ENCODE measurements at regions not wholly inside any gene's neighbourhood (a gene's known extent, or its start where the extent isn't known, plus 50 kb on each side); places are given as distances from the start of the nearest gene placed in this dataset.
"Not testable (repeated sequence)": the region's sequence is repeated elsewhere in the genome, so short reads cannot be mapped to it uniquely, and the experiment has no call there.

DNA sequence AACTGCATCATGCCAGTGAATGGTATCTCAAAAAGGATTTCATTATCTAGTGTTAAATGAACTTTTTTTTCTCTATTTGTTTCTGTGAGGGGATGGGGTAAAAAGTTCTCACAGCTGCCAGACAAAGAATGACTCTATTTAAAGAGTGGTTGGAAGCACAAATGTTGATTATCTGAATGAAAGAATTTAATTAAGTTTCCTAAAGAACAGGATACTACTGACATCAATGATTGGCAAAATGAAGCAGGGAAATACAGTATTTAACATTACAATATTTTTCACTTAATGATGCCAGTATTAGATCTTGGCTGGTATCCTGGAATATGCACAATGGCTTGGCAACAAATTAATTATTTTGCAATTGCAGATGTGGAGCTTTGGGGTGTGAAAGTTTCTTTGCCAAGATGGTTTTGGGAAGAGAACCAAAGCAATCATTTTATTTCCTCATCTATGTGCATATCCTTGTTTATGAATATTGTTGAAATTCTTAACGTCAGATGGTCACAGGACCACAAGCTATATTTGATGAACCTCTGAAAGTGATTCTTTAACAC, 336.8 kb downstream of the ARL4A start:
- Histone ChIP-seq H3K4me3 (ENCODE audit: control extremely low read depth in 1 of 5, extremely low read depth in 1 of 5, insufficient read depth in 1 of 5, low read depth in 2 of 5, low read length in 4 of 5) (no peak overlapping the region), H2AFZ (ENCODE audit: insufficient read depth, low read depth, low read length, poor library complexity, severe bottlenecking) (no peak overlapping the region), H3K27ac (ENCODE audit: low read length in 2 of 2) (no peak overlapping the region), H3K9me3 (ENCODE audit: control extremely low read depth in 1 of 3, control insufficient read depth in 2 of 3, insufficient read depth in 1 of 3, low read length in 2 of 3) (no peaks in the 10 kb centered on the region), H3K36me3 (replicated peaks in 1 of 2; ENCODE audit: control extremely low read depth in 1 of 2, control insufficient read depth in 1 of 2, extremely low read depth in 1 of 2, insufficient read depth in 2 of 2, low read length in 1 of 2) (no peaks in the 10 kb centered on the region), H3K27me3 (replicated peaks in 1 of 4; ENCODE audit: control extremely low read depth in 1 of 4, control insufficient read depth in 3 of 4, insufficient read depth in 4 of 4, low read length in 3 of 4) (peaks cover 0 to 4% (median 0%) of the 10 kb centered on the region in 4 experiments), H3K4me1 (ENCODE audit: control insufficient read depth in 2 of 2, insufficient read depth in 2 of 2, low read length in 2 of 2) (no peaks in the 10 kb centered on the region), H3K9ac (ENCODE audit: low read length) (no peak overlapping the region), H4K20me1 (ENCODE audit: control insufficient read depth, insufficient read depth, low read length, poor library complexity, severe bottlenecking) (no peaks in the 10 kb centered on the region), H3K79me2 (ENCODE audit: control insufficient read depth, insufficient read depth, low read length) (no peaks in the 10 kb centered on the region), H3K4me2 (replicated peaks; ENCODE audit: low read depth, low read length, poor library complexity, severe bottlenecking) (no peak overlapping the region)
- DNase-seq (no peak), ATAC-seq (ENCODE audit: low read depth) (no peak)
- intact Hi-C loops (cut with micrococcal nuclease), result no loop called here
- no peaks in the 10 kb centered on the region for H3K4me1 Mint-ChIP-seq
- POLR2A ChIA-PET, result no interaction called here
- no peak overlapping the region for H3K4me3 Mint-ChIP-seq
- no peak for TF ChIP-seq EZH2 (IDR thresholded peaks at IDR 0.05; ENCODE audit: borderline replicate concordance, insufficient read depth, low read depth, low read length, poor library complexity, severe bottlenecking)
- TF ChIP-seq, protein P1, sequence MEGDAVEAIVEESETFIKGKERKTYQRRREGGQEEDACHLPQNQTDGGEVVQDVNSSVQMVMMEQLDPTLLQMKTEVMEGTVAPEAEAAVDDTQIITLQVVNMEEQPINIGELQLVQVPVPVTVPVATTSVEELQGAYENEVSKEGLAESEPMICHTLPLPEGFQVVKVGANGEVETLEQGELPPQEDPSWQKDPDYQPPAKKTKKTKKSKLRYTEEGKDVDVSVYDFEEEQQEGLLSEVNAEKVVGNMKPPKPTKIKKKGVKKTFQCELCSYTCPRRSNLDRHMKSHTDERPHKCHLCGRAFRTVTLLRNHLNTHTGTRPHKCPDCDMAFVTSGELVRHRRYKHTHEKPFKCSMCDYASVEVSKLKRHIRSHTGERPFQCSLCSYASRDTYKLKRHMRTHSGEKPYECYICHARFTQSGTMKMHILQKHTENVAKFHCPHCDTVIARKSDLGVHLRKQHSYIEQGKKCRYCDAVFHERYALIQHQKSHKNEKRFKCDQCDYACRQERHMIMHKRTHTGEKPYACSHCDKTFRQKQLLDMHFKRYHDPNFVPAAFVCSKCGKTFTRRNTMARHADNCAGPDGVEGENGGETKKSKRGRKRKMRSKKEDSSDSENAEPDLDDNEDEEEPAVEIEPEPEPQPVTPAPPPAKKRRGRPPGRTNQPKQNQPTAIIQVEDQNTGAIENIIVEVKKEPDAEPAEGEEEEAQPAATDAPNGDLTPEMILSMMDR (IDR thresholded peaks at IDR 0.05), result no peak
- no peaks in the 10 kb centered on the region for H3K9me3 Mint-ChIP-seq (ENCODE audit: insufficient read depth)
- H3K27ac Mint-ChIP-seq, result no peak overlapping the region
- H3K27me3 Mint-ChIP-seq, result no peaks in the 10 kb centered on the region
- CTCF ChIA-PET, result interaction anchor here (0.6 kb wide), 1 partner anchor 351 kb away, joined by 3 read pairs; no protein-coding TSS in a partner anchor
- no CpG with 5 or more reads among the region's 1 CpG for WGBS (ENCODE audit: insufficient coverage)

DNA sequence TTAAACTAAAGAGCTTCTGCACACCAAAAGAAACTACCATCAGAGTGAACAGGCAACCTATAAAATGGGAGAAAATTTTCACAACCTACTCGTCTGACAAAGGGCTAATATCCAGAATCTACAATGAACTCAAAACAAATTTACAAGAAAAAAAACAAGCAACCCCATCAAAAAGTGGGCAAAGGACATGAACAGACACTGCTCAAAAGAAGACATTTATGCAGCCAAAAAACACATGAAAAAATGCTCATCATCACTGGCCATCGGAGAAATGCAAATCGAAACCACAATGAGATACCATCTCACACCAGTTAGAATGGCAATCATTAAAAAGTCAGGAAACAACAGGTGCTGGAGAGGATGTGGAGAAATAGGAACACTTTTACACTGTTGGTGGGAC, 337.6 kb downstream of the ARL4A start:
- H3K36me3 ChIP-seq (replicated peaks in 1 of 2; ENCODE audit: control extremely low read depth in 1 of 2, control insufficient read depth in 1 of 2, extremely low read depth in 1 of 2, insufficient read depth in 2 of 2, low read length in 1 of 2); CTCF ChIA-PET; H3K27me3 Mint-ChIP-seq; H3K4me1 ChIP-seq (ENCODE audit: control insufficient read depth in 2 of 2, insufficient read depth in 2 of 2, low read length in 2 of 2); H3K27ac ChIP-seq (ENCODE audit: low read length in 2 of 2); H3K4me3 Mint-ChIP-seq; H3K4me3 ChIP-seq (ENCODE audit: control extremely low read depth in 1 of 5, extremely low read depth in 1 of 5, insufficient read depth in 1 of 5, low read depth in 2 of 5, low read length in 4 of 5); H3K9me3 ChIP-seq (ENCODE audit: control extremely low read depth in 1 of 3, control insufficient read depth in 2 of 3, insufficient read depth in 1 of 3, low read length in 2 of 3); H3K9ac ChIP-seq (ENCODE audit: low read length); POLR2A ChIA-PET; H3K4me1 Mint-ChIP-seq; H4K20me1 ChIP-seq (ENCODE audit: control insufficient read depth, insufficient read depth, low read length, poor library complexity, severe bottlenecking); H3K27ac Mint-ChIP-seq; H3K79me2 ChIP-seq (ENCODE audit: control insufficient read depth, insufficient read depth, low read length); H2AFZ ChIP-seq (ENCODE audit: insufficient read depth, low read depth, low read length, poor library complexity, severe bottlenecking); H3K9me3 Mint-ChIP-seq (ENCODE audit: insufficient read depth); H3K4me2 ChIP-seq (replicated peaks; ENCODE audit: low read depth, low read length, poor library complexity, severe bottlenecking); DNase-seq; H3K27me3 ChIP-seq (replicated peaks in 1 of 4; ENCODE audit: control extremely low read depth in 1 of 4, control insufficient read depth in 3 of 4, insufficient read depth in 4 of 4, low read length in 3 of 4); ATAC-seq (ENCODE audit: low read depth); intact Hi-C loops (cut with micrococcal nuclease): not testable (repeated sequence)
- no CpG with 5 or more reads among the region's 3 CpGs for WGBS (ENCODE audit: insufficient coverage)
